ENCODE measurements at regions not wholly inside any gene's neighbourhood (a gene's known extent, or its start where the extent isn't known, plus 50 kb on each side); places are given as distances from the start of the nearest gene placed in this dataset.

DNA sequence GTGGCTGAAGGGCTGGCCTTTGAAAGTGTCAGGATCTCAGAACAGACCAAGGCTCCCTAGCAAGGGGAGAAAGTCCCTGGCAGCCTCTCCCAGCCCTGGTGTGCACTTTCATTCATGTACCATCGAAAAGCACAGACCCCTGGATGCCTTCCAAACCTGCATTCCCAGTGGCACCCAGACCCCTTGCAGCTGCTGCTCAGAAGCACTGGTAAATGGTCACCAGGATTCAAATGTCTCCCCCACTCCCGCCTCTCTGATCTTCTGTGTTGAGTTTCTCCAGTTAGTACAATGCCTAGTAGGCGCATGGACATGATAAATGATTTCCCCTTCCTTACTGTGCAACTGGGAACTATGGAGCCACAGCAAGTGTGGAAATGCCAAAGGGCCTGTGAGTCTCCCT, 180.0 kb downstream of the GLI2 start:
- TF ChIP-seq, protein P1, sequence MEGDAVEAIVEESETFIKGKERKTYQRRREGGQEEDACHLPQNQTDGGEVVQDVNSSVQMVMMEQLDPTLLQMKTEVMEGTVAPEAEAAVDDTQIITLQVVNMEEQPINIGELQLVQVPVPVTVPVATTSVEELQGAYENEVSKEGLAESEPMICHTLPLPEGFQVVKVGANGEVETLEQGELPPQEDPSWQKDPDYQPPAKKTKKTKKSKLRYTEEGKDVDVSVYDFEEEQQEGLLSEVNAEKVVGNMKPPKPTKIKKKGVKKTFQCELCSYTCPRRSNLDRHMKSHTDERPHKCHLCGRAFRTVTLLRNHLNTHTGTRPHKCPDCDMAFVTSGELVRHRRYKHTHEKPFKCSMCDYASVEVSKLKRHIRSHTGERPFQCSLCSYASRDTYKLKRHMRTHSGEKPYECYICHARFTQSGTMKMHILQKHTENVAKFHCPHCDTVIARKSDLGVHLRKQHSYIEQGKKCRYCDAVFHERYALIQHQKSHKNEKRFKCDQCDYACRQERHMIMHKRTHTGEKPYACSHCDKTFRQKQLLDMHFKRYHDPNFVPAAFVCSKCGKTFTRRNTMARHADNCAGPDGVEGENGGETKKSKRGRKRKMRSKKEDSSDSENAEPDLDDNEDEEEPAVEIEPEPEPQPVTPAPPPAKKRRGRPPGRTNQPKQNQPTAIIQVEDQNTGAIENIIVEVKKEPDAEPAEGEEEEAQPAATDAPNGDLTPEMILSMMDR (conservative IDR thresholded peaks at IDR 0.05; ENCODE audit: low read length) = no peak
- TF ChIP-seq EZH2phosphoT487 (IDR thresholded peaks at IDR 0.05; ENCODE audit: borderline replicate concordance) = no peak
